NCI-H345 treated with DMSO at 0.1 percent for 48 hours (cell line): ENCODE measurements at regions not wholly inside any gene's neighbourhood (a gene's known extent, or its start where the extent isn't known, plus 50 kb on each side); places are given as distances from the start of the nearest gene placed in this dataset.
"Not testable (repeated sequence)": the region's sequence is repeated elsewhere in the genome, so short reads cannot be mapped to it uniquely, and the experiment has no call there.

ENCODE experiments used
- DNase-seq: peaks from one replicate; lab custom pipeline; 2025; ENCODE audit not compliant: unreplicated experiment; lab: John Stamatoyannopoulos, UW

- DNase-seq: no peak
Measured at GRCh38 chr1:88320291-88320690, 363.8 kb upstream of the PKN2 start.

DNA sequence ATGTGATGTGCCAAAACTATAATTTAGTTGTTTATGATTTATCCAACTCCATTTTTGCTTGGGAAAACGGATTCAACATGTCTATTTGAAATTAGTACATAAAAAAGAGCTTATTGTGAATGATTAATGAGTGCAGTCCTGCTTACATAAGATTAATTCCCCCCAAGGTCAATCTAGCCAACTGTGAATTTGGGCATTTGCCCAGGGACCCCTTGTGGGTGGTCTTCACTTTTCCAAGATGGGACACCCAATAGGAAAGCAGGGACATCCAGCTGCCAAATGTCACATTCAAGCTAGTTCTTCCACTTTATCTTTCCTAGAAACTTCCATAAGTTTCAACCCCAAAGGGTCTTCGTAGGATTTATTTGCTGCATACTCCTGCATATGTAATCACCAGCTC, 362.4 kb upstream of the PKN2 start:
- no peak for DNase-seq

DNA sequence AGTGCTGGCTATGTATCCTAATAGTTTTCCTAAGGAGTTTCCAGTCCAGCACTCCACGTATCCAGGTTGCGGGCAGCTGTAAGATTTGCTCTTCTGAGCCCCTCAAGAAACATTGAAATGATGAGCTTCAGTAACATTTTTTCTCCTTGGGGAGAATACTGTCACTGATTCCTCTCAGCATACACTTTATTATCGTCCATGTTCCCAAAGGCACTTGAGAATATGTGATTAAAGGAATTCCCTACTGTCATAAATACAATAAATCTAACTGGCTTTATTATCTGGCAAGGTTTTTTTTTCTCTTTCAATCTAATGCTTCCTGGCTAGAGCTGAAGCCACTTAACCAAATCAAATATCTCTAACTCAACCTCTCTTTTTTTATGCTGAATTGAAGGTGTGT, 359.2 kb upstream of the PKN2 start:
- DNase-seq: no peak

DNA sequence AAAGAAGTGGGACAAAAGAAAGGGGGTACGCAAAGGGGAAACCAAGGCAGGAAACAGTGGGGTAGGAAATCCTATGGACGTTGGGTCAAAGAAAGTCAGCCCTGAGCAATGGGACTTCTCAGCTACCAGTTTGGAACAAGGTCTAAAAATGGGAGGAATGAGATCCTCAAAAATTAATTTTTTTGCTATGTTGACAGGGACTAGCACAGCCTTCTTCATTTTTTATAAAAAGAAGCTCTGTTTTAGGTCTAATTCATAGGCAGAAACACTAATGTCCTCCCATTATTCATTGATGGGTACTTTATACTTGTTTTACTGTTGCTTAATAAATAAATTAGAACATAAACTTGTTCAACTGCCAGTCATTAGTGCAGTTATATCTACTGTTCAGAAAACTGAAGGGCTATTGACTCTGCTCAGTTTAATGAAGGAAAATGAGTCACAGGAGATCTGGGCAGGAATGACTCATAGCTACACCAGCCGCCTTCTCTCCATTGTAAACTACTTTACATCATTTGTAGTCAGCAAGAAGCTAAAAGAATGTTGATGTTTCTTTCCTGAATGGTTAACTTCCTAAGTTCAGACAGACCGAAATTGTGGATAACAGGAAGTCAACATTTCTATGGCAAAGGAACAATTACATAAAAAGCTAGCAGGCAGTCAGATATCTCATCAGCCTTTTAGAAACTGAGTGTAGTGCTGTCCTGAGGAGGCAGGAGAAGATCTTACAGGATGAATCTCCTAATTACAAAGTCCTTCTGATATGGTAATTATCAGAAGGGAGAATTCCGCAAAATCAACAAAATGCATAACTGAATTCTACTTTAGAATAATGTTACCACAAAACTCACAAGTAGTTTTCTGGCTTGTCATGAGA, 356.4 kb upstream of the PKN2 start:
- no peak for DNase-seq

GRCh38 chr1:88330201-88330600, 353.9 kb upstream of the PKN2 start:
- no peak for DNase-seq

- DNase-seq: no peak
Measured at GRCh38 chr1:88333086-88333695, 350.9 kb upstream of the PKN2 start.

GRCh38 chr1:88341447-88341846, 342.6 kb upstream of the PKN2 start:
- DNase-seq: no peak

GRCh38 chr1:88342081-88342480, 342.0 kb upstream of the PKN2 start:
- DNase-seq: not testable (repeated sequence)

DNA sequence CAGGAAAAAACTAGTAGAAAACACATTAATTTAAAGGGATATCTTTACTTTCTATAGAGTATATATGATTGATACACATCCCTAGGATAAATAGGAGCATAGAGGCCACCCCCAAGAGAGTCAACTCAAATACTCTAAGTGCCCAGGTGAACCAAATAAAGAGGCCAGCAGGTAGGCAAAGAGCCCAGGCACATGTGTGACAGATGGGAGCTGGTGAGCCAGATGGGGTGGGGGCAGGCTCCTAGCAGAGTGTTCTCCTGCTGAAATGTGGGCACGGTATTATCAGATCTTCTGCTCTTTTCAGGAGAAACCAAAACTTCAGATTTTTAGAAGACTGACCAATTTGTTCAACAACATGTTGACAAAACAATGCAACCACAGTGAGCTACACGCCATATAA, 333.4 kb upstream of the PKN2 start:
- DNase-seq: no peak

DNA sequence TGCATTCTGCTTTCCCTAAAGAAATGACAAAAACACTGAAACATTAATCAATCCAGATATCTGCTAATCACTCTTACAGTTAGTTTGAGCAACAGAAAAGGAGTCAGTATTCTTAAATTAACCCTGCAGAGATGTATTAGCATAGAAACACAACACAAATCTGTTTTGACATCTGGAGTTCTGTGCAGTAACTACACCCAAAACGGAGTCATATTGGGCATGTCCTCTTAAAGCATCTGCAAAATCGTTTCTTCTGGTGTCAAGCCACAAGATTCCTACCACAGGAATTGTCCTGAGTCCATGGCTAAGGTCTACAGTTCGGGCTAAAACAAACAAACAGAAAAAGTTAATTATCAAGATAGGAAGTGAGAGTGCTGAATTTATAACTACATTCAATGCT, 332.1 kb upstream of the PKN2 start:
- DNase-seq: no peak

- no peak for DNase-seq
Measured at GRCh38 chr1:88354256-88354655, 329.8 kb upstream of the PKN2 start.

- no peak for DNase-seq
Measured at GRCh38 chr1:88357729-88358128, 326.3 kb upstream of the PKN2 start.

GRCh38 chr1:88371436-88372023, 312.5 kb upstream of the PKN2 start:
- DNase-seq: no peak

DNA sequence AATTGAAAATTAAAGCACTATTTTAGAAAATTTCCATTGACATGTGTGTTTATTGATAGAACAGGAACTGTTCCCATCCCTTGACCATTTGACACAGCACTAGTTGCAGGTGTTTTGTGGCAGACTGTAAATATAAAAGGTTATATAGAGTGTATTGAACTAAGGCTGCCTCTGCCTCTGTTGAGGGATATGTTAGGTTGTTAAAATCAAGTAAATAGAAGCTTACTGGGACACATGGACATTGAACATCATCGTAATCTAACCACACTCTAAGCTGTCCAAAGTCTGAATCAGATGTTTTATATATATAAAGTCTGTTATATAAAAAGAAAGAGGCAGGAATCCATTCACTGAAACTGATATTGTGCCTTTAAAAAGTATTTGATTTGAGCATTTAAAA, 308.1 kb upstream of the PKN2 start:
- DNase-seq: no peak

GRCh38 chr1:88376421-88376820, 307.7 kb upstream of the PKN2 start:
- DNase-seq: no peak

DNA sequence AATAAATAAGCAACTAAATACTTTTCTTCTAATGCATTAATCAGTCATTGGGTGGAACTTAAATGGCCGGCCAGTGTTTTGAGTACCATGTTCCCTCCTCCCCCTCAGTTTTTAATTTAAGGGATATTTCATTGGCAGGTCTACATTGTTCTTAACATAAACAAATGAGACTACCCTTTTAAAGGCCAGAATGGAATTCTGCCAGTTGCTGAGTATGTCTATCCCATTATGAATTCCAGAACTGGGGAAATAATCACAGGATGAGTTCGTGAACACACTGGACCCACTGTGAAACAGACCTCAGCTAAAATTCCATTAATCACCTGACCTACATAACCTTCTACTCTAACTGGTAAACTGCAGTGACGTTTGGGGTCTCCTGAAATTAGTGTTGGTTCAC, 305.5 kb upstream of the PKN2 start:
- DNase-seq: no peak

DNA sequence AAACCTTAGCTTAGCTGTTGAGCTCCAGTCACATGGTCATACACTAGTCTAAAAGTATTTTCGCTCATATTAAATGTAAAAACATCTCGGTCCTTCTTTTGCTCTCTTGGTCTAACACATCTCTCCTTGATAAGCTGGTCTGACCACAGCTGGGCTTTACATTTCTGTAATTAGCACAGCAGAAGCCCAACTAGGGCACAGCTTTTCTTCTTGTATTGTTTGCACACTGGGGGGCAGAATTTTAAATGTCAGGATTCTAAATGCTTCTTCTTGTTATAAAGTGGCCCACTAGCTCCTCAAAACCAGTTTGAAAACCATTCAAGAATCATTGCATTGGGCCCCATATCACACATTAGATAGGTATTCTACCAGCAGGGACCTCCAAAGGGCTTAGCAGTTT, 289.1 kb upstream of the PKN2 start:
- DNase-seq: no peak

GRCh38 chr1:88398338-88398737, 285.7 kb upstream of the PKN2 start:
- DNase-seq: no peak

DNA sequence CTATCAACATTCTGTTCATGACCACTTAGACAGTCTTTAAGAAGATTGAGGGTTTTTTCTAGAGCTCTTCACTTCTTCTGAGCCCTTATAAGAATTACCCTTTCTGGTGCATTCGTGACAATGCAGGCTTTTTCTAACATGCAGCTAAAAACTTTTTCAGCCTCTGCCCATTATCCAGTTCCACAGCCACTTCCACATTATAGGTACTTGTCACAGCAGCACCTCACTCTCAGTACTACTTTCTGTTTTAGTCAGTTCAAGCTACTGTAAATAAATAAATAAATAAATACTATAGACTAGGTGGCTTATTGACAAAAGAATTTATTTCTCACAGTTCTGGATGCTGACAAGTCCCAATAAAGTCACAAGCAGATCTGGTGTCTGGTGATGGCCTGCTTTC, 284.4 kb upstream of the PKN2 start:
- no peak for DNase-seq

GRCh38 chr1:88401313-88401712, 282.8 kb upstream of the PKN2 start:
- DNase-seq: no peak

DNA sequence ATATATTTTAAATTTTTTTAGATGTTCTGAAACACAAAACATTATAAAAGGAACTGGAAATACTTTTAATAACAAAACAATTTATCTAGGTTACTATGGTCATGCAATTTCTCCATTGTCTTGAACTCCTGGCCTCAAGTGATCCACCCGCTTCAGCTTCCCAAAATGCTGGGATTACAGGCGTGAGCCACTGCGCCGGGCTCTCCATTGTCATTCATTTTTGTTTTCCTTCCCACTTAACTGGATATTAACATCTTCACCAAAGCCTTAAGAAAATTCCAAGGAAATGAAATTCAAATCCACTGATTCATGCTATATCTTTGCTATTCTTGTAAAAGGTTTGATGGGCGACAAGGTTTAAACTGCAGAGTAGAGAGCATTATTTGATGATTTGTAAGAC, 279.5 kb upstream of the PKN2 start:
- no peak for DNase-seq

DNA sequence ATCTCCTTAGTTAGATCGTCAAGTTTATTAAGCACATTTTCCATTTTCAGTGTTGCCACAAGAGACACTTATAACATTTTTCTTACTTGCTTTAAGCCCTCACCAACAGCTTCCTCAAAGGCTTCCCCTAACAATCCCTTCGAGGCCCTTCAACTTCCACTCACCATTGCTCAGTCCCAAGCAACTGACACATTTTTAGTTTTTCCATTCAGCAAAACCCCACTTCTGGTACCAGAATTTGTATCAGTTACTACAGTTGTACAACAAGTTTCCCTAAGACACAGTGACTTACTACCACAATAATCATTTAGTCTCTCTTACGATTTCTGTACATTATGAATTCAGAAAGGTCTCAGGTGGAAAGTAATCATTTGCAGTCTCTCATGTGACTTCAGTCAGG, 276.8 kb upstream of the PKN2 start:
- DNase-seq: no peak
